ENCODE measurements at regions not wholly inside any gene's neighbourhood (a gene's known extent, or its start where the extent isn't known, plus 50 kb on each side); places are given as distances from the start of the nearest gene placed in this dataset.

- TF ChIP-seq, protein P1, sequence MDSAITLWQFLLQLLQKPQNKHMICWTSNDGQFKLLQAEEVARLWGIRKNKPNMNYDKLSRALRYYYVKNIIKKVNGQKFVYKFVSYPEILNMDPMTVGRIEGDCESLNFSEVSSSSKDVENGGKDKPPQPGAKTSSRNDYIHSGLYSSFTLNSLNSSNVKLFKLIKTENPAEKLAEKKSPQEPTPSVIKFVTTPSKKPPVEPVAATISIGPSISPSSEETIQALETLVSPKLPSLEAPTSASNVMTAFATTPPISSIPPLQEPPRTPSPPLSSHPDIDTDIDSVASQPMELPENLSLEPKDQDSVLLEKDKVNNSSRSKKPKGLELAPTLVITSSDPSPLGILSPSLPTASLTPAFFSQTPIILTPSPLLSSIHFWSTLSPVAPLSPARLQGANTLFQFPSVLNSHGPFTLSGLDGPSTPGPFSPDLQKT (IDR thresholded peaks at IDR 0.05; ENCODE audit: borderline replicate concordance, low read depth, low read length) = no peak
- TF ChIP-seq ZNF335 (tag by site-specific recombination; conservative IDR thresholded peaks at IDR 0.05) (no peak), ZNF600 (tag by site-specific recombination; IDR thresholded peaks at IDR 0.05) (no peak), ZNF23 (tag by site-specific recombination; IDR thresholded peaks at IDR 0.05; ENCODE audit: borderline replicate concordance) (no peak), ZNF157 (tag by site-specific recombination; IDR thresholded peaks at IDR 0.05) (no peak), ZBTB17 (tag by site-specific recombination; IDR thresholded peaks at IDR 0.05) (no peak)
- Histone ChIP-seq H3K4me3 (ENCODE audit: low read depth, low read length) (no peak overlapping the region), H3K27ac (ENCODE audit: extremely low read depth, low read depth, low read length) (no peak overlapping the region), H3K4me1 (ENCODE audit: control insufficient read depth, insufficient read depth, low read length) (no peaks in the 10 kb centered on the region), H3K9me3 (ENCODE audit: control insufficient read depth, insufficient read depth, low read depth, low read length) (no peaks in the 10 kb centered on the region), H3K36me3 (ENCODE audit: control insufficient read depth in 2 of 2, insufficient read depth in 1 of 2, low read length in 2 of 2) (no peaks in the 10 kb centered on the region)
- POLR2A ChIA-PET = no interaction called here
- CTCF ChIA-PET = interaction anchor here (1.0 to 1.5 kb wide), 2 partner anchors 15 to 258 kb away, joined by 3 to 4 read pairs; no protein-coding TSS in a partner anchor
Measured at GRCh38 chr6:55664591-55665587, 85.9 kb upstream of the HMGCLL1 start.

GRCh38 chr6:55663914-55664313, 84.9 kb upstream of the HMGCLL1 start:
- CTCF ChIA-PET = interaction anchor here (0.6 kb wide), 1 partner anchor 299 kb away, joined by 3 read pairs; no protein-coding TSS in a partner anchor

DNA sequence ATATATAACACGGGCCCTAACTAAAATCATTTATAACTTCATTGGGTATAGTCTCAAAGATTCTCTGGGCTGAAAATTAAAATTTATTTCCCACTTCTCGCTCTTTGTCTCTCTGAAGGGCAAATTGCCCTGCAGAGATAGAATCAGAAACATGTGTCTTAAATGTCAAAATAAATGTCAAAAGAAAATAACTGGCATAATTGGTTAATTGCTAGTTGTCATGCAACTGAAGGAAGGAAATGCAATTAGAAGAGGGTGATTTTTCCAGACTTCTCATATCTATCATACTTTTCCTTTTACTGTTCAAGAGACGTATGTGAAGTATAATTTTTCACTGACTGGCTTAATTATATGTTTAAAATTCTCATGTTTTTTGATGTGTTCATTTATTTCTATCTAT, 80.3 kb upstream of the HMGCLL1 start:
- ChIA-PET CTCF (no interaction called here), POLR2A (no interaction called here)
- H3K27ac ChIP-seq (ENCODE audit: extremely low read depth, low read depth, low read length) = no peak overlapping the region
- H3K4me1 ChIP-seq (ENCODE audit: control insufficient read depth, insufficient read depth, low read length) = no peaks in the 10 kb centered on the region
- H3K9me3 ChIP-seq (ENCODE audit: control insufficient read depth, insufficient read depth, low read depth, low read length) = no peaks in the 10 kb centered on the region; the same call in 1 of the 2 replicates
- H3K4me3 ChIP-seq (ENCODE audit: low read depth, low read length) = no peak overlapping the region
- TF ChIP-seq ZNF501 (tag by site-specific recombination; IDR thresholded peaks at IDR 0.05) = no peak
- TF ChIP-seq ZBTB49 (tag by site-specific recombination; IDR thresholded peaks at IDR 0.05; ENCODE audit: low read depth) = no peak
- TF ChIP-seq HIC1 (tag by site-specific recombination; IDR thresholded peaks at IDR 0.05) = no peak
- TF ChIP-seq SP7 (tag by site-specific recombination; IDR thresholded peaks at IDR 0.05) = peak; percentile 37; the same call in 1 of the 2 replicates
- TF ChIP-seq ZNF169 (tag by site-specific recombination; IDR thresholded peaks at IDR 0.05) = no peak
- TF ChIP-seq PRDM6 (tag by site-specific recombination; IDR thresholded peaks at IDR 0.05) = no peak
- no peak for TF ChIP-seq ZNF664 (tag by site-specific recombination; IDR thresholded peaks at IDR 0.05)
- H3K36me3 ChIP-seq (ENCODE audit: control insufficient read depth in 2 of 2, insufficient read depth in 1 of 2, low read length in 2 of 2) = no peaks in the 10 kb centered on the region

More at GRCh38 chr6:55663914-55664313, 84.9 kb upstream of the HMGCLL1 start:
- Histone ChIP-seq H3K27ac (ENCODE audit: extremely low read depth, low read depth, low read length) (no peak overlapping the region), H3K4me1 (ENCODE audit: control insufficient read depth, insufficient read depth, low read length) (no peaks in the 10 kb centered on the region), H3K9me3 (ENCODE audit: control insufficient read depth, insufficient read depth, low read depth, low read length) (no peaks in the 10 kb centered on the region), H3K4me3 (ENCODE audit: low read depth, low read length) (no peak overlapping the region), H3K36me3 (ENCODE audit: control insufficient read depth in 2 of 2, insufficient read depth in 1 of 2, low read length in 2 of 2) (no peaks in the 10 kb centered on the region)
- POLR2A ChIA-PET = no interaction called here
- TF ChIP-seq TRIM28 (IDR thresholded peaks at IDR 0.05; ENCODE audit: borderline replicate concordance, low read length) (peak; percentile 92), ZNF112 (tag by site-specific recombination; IDR thresholded peaks at IDR 0.05) (no peak), SETDB1 (IDR thresholded peaks at IDR 0.05; ENCODE audit: insufficient read length, low read length) (peak; percentile 84), MEIS1 (CRISPR knock-in tag; IDR thresholded peaks at IDR 0.05; ENCODE audit: borderline replicate concordance) (no peak), ZNF354C (tag by site-specific recombination; IDR thresholded peaks at IDR 0.05; ENCODE audit: borderline replicate concordance, low read depth) (no peak), MYNN (tag by site-specific recombination; IDR thresholded peaks at IDR 0.05; ENCODE audit: borderline replicate concordance) (no peak)

Measured in HEK293 (cell line).